ENCODE measurements at regions not wholly inside any gene's neighbourhood (a gene's known extent, or its start where the extent isn't known, plus 50 kb on each side); places are given as distances from the start of the nearest gene placed in this dataset.

DNA sequence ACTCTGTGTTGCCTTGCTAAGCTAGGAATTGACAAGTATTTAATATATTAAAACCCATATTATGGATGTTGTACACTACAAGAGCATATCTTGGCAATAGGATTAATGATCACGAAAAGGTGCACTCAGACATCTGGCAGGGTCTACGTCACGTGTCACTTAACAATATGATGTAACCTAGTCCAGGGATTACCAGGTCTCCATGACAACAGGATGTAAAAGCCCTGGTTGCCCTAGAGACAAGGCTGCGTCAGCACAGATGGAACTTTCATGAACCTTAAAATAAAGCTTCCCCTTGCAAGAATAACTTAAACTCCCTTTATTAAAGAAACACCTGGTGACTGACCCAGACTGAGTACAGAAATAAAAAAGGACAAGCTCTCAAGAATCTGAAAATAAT, 717.8 kb downstream of the CDH18 start:
- no peak overlapping the region for H3K4me3 ChIP-seq (ENCODE audit: extremely low read depth in 1 of 4, insufficient read depth in 2 of 4, low read depth in 3 of 4, low read length in 4 of 4)
- H3K4me2 ChIP-seq (ENCODE audit: insufficient read depth in 1 of 2, low read depth in 2 of 2, low read length in 2 of 2), result no peak overlapping the region
- H2BK20ac ChIP-seq (ENCODE audit: low read length), result no peak overlapping the region
- H2AFZ ChIP-seq (ENCODE audit: low read length), result no peak overlapping the region
- no peak overlapping the region for H3K14ac ChIP-seq (ENCODE audit: insufficient read length)
- no peak overlapping the region for H4K5ac ChIP-seq (ENCODE audit: insufficient read length, low read depth, low read length)
- no peak overlapping the region for H2AK5ac ChIP-seq (ENCODE audit: low read depth, low read length)
- H3K18ac ChIP-seq (ENCODE audit: extremely low read depth, low read length), result no peak overlapping the region
- H3K4me1 ChIP-seq (replicated peaks in 1 of 4; ENCODE audit: control insufficient read depth in 3 of 4, insufficient read depth in 4 of 4, low read length in 3 of 4), result no peaks in the 10 kb centered on the region
- H2BK120ac ChIP-seq (replicated peaks; ENCODE audit: low read depth, low read length), result no peak overlapping the region
- no peaks in the 10 kb centered on the region for H4K20me1 ChIP-seq (replicated peaks in 1 of 2; ENCODE audit: control insufficient read depth in 1 of 2, insufficient read depth in 2 of 2, low read length in 2 of 2)
- H2BK5ac ChIP-seq (ENCODE audit: low read depth, low read length), result no peak overlapping the region
- 92% methylated on average over 4 of the region's 4 CpGs; no CpG with 5 or more reads in 1 of the 2 experiments for WGBS, 2 experiments (ENCODE audit: extremely low coverage in 1 of 2, insufficient coverage in 1 of 2, insufficient read length in 1 of 2, insufficient replicate concordance in 2 of 2, low coverage in 1 of 2, low lambda C conversion rate in 2 of 2, missing lambda C conversion rate in 1 of 2)
- H4K8ac ChIP-seq (ENCODE audit: extremely low read depth, insufficient read depth, low read length), result no peak overlapping the region
- H2BK15ac ChIP-seq (ENCODE audit: low read length), result no peak overlapping the region
- H3K23me2 ChIP-seq (ENCODE audit: low read depth, low read length), result no peaks in the 10 kb centered on the region
- no peak for TF ChIP-seq CEBPB (IDR thresholded peaks at IDR 0.05; ENCODE audit: low read depth, low read length)
- TF ChIP-seq, protein P1, sequence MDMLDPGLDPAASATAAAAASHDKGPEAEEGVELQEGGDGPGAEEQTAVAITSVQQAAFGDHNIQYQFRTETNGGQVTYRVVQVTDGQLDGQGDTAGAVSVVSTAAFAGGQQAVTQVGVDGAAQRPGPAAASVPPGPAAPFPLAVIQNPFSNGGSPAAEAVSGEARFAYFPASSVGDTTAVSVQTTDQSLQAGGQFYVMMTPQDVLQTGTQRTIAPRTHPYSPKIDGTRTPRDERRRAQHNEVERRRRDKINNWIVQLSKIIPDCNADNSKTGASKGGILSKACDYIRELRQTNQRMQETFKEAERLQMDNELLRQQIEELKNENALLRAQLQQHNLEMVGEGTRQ (IDR thresholded peaks at IDR 0.05; ENCODE audit: low read length), result no peak
- TF ChIP-seq ASH2L (IDR thresholded peaks at IDR 0.05; ENCODE audit: low read length), result no peak
- TF ChIP-seq CBX8 (IDR thresholded peaks at IDR 0.05; ENCODE audit: borderline replicate concordance, low read depth, low read length), result no peak
- TF ChIP-seq NRF1 (IDR thresholded peaks at IDR 0.05; ENCODE audit: low read depth, low read length), result no peak
- no peak overlapping the region for H3K56ac ChIP-seq (replicated peaks; ENCODE audit: insufficient read length, low read depth, low read length)
- no peak overlapping the region for H3K9ac ChIP-seq (replicated peaks in 1 of 4; ENCODE audit: extremely low read depth in 1 of 4, low read depth in 3 of 4, low read length in 3 of 4)
- no peak overlapping the region for H3K27ac ChIP-seq (ENCODE audit: low read depth, low read length)
- FAIRE-seq, result no peak
- no peaks in the 10 kb centered on the region for H3K9me3 ChIP-seq (ENCODE audit: insufficient read depth in 2 of 2, low read depth in 1 of 2, low read length in 1 of 2)
- no peak overlapping the region for H3K4ac ChIP-seq (replicated peaks; ENCODE audit: insufficient read length, low read depth, low read length)
- no peak overlapping the region for H2BK12ac ChIP-seq (ENCODE audit: low read depth, low read length)
- no peaks in the 10 kb centered on the region for H3K79me2 ChIP-seq (ENCODE audit: control insufficient read depth in 1 of 2, insufficient read depth in 2 of 2, low read length in 2 of 2)
- H3K36me3 ChIP-seq (ENCODE audit: control insufficient read depth in 2 of 4, insufficient read depth in 4 of 4, low read length in 3 of 4), result no peaks in the 10 kb centered on the region
- H3K23ac ChIP-seq (ENCODE audit: insufficient read length), result no peak overlapping the region
- no peak overlapping the region for H4K91ac ChIP-seq (replicated peaks; ENCODE audit: insufficient read length, low read length)
- ChIA-PET POLR2A (ENCODE audit: partially characterized antibody) (no interaction called here), CTCF (ENCODE audit: partially characterized antibody) (no interaction called here)
- no peak for DNase-seq (ENCODE audit: low read depth in 1 of 2, low spot score in 2 of 2)
- H3K27me3 ChIP-seq (replicated peaks in 1 of 4; ENCODE audit: control insufficient read depth in 3 of 4, extremely low read depth in 1 of 4, insufficient read depth in 3 of 4, low read length in 3 of 4), result no peaks in the 10 kb centered on the region
- H3K79me1 ChIP-seq (ENCODE audit: low read depth, low read length), result no peaks in the 10 kb centered on the region

Data from H1 (cell line).